GM18870 (cell line): ENCODE measurements at regions not wholly inside any gene's neighbourhood (a gene's known extent, or its start where the extent isn't known, plus 50 kb on each side); places are given as distances from the start of the nearest gene placed in this dataset.
"Not testable (repeated sequence)": the region's sequence is repeated elsewhere in the genome, so short reads cannot be mapped to it uniquely, and the experiment has no call there.

ENCODE experiments used
- ATAC-seq: cut with Tn5 transposase; IDR thresholded peaks from one replicate; pipeline ENCODE4 v1.9.1; 2021; ENCODE audit warnings: moderate library complexity; ENCODE audit not compliant: unreplicated experiment

DNA sequence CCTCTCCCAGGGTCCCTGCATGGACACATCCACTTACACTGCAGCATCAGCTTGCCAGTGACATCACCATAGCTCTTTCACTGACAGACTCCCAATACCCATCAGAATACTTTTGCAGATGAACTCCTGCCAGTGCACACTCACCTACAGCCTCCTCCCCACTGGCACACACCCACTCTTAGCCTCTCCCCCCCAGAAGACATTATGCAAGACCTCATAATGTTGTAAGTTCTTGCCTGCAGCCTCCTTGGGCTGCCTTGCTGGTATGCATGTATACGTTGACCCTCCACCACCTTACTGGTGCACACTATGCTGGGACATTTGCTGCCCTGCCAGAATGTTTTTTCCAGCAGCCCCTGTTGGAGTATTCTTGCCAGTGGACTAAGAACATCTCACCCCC, 324.2 kb downstream of the AEBP2 start:
- ATAC-seq = no peak

DNA sequence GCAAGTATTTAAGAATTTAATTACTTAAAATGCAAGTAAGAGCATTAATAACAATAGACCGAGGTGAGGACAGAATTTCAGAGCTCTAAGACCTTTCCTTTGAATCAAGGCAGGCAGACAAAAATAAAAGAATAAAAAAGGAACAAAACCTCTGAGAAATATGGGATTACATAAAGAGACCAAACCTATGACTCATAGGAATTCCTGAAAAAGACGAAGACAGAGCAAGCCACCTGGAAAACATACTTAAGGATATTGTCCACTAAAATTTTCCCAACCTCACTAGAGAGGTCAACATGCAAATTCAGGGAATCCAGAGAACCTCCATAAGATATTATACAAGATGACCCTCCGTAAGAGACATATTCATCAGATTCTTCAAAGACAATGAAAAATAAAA, 325.1 kb downstream of the AEBP2 start:
- no peak for ATAC-seq

DNA sequence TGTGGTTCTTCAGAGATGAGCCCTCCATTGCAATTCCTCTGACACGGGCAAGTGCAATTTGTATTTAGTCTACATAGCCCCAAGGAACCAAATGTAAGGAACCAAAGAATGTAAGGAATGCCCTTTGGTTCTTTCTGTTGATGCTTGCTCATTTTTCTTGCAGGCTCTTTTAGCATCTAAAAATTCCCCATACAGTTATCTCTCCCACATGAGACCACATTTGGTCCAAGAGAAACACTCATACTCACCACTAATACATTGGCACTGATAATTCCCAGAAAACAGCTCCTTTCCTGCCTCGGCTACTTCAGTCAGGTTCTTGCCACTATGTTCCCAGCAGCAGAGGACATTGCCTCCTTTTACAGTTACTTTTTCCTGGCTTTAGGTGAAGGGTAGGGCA, 332.6 kb downstream of the AEBP2 start:
- no peak for ATAC-seq

DNA sequence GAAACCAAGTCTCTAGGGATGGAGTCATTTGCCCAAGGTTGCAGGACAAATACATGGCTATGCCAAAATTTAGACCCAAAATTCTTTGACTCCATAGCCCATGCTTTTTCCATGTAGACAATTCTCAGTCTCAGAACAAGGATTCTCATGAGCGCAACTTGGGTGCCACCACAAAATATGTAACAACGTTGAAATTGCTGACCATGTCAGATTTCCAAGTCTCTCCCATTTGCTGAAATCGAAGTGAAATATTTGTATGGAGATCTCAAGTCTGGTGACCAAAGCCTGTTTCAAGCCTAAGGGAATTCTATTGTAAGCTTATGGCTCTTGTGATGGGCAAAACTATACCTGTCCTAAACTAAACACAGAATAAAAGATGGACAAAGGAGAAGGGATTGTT, 333.5 kb downstream of the AEBP2 start:
- ATAC-seq = no peak

DNA sequence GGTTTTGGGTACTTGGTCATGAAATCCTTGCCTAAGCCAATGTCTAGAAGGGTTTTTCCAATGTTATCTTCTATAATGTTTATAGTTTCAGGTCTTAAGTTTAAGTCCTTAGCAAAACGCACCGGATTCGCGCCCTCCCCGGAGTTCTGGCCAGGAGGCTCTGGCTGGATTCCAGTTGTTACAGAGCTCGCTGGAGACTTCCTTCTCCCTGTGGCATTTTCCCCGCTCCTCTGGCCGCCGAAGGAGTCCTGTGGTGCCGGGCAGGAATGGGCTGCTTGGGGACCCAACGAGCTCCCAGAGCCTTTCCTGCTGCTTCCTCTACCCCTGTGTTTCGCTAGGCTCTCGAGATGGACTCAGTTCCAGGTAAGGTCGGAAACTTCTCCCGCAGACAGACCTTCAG, 335.9 kb downstream of the AEBP2 start:
- no peak for ATAC-seq

DNA sequence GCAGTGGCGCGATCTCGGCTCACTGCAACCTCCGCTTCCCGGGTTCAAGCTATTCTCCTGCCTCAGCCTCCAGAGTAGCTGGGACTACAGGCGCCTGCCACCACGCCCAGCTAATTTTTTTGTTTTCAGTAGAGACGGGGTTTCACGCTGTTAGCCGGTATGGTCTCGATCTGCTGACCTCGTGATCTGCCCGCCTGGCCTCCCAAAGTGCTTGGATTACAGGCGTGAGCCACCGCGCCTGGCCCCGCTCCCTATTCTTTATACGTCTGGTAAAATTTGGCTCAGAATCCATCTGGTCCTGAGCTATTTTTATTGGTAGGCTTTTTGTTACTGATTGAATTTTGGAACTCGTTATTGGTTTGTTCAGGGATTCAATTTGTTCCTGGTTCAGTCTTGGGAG, 336.7 kb downstream of the AEBP2 start:
- ATAC-seq = not testable (repeated sequence)

DNA sequence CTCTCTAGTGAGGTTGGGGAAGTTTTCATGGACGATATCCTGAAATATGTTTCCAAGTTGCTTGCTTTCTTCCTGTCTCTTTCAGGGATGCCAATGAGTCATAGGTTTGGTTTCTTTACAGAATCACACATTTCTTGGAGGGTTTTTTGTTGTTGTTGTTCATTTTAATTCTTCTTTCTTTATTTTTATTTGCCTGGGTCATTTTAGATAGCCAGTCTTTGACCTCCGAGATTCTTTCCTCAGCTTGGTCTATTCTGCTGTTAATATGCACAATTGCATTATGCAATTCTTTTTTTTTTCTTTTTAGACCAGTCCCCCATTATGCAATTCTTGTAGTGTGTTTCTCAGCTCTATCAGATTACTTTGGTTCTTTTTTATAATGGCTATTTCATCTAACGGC, 338.9 kb downstream of the AEBP2 start:
- no peak for ATAC-seq

DNA sequence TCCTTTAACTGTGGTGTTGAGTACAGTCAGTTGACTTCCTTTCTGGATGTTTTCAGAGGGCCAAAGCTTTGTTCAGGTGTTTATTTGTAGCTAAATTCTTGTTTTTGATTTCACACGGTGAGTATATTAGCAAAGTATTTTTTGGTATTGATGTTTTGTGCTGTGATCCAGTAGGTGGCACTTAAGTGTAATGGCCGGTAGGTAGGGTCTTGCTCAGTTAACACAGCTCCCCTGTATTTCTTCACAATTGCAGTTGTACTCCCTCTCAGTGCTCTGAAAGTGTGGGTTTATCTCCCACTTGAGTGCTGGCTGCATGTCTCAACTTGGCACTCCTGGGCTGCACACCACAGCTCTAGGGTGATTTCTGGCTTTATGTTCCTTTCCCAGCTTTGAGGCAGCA, 339.5 kb downstream of the AEBP2 start:
- no peak for ATAC-seq

DNA sequence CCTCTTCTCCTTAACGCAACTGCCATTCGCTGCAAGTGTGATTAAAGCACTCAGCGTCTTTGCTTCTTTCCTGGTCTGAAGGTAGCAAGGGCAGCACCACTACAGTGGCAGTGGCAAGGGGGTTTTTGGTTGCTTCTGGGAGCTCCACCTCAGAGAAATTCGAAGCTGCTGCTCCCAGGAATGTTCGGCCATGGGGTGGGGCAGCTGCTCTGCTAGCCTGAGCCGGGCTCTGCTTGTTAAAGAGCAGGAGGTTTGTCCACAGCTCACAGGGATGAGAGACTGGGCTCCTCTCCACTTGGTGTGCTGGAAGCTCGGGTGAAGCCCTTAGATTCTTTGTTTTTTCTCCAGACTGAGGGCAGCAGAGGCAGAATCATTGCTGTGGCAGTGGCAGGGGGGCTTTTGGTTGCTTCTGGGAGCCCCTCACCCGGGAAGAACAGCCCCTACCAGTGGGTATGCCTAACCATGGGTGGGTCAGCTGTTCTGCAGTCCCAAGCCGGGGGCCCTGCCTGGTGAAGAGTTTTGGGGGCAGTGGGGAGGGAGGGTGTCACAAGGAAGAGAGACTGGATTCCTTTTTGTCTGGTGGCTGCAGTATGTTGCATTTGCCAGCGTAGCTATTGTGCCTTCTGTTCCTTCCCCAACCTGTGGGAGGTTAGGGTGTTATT, 340.2 kb downstream of the AEBP2 start:
- no peak for ATAC-seq

DNA sequence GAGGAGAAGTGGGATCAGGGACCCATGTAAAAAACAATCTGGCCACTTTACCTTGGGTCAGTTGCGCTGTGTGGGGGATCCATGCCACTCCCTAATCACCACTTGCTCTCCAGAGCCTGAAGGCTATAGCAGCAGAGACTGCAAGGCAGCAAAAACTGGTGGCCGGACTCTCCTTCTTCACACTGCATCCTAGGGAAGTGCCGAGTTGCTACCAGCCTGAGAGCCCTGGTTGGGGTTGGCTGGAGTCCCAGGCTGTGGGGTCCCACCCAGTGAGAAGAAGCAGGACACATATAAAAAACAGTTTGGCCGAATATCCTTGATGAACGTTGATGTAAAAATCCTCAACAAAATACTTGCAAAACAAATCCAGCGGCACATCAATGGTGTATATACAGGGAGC, 341.2 kb downstream of the AEBP2 start:
- no peak for ATAC-seq

DNA sequence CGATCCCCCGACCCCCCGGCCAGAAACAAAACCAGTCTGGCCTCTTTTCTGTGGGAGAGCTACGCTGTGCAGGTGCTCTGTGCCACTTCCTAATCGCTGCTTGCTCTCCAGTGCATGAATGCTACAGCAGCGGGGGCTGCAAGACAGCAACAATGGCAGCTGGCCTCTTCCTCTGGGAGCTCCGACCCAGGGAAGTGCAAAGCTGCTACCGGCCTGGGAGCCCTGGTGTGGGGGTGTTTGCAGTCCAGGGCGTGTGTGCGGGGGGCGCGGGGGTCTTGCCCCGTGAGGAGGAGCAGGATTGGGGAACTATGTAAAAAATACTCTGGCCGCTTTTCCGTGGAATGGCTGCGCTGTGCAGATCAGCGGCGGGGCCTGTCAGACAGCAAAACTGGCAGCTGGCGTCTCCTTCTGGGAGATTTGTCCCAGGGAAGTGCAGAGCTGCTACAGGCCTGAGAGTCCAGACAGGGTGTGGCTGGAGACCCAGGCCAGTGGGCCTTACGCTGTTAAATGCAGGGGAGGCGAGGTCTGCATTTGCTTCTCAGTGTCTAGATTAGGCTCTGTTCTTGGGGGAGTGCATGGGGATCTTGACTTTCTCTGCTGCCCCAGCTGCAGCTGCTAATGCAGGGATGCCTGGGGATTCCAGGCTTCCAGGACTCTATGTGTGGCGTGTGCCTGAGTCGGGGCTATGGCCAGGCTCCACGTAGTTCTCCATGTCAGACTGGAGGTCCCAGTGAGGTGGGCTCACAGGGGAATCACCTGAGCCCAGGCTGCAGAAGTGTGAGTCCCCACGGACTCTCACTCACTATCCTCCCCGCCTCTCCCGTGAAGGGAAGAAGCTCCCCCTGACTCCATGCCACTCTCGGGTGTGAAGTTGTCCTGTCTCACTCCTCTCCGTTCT, 344.5 kb downstream of the AEBP2 start:
- ATAC-seq = no peak

DNA sequence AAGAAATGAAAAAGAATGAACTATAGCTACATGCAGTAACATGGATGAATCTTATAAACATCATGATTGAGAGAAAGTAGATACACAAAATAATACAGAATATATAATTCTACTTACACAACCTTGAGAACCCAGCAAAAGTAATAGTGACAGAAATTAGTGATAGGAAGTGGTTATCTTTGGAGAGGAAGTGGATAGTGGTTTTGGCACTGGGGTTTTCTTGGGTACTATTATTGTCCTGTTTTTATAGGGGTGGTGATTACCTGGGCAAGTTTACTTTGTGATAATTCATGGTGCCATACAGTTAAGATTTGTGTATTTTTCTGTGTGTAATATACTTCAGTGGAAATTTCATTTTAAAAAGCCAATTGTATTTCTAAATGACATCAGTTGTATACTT, 352.7 kb downstream of the AEBP2 start:
- peak; percentile 48 for ATAC-seq

DNA sequence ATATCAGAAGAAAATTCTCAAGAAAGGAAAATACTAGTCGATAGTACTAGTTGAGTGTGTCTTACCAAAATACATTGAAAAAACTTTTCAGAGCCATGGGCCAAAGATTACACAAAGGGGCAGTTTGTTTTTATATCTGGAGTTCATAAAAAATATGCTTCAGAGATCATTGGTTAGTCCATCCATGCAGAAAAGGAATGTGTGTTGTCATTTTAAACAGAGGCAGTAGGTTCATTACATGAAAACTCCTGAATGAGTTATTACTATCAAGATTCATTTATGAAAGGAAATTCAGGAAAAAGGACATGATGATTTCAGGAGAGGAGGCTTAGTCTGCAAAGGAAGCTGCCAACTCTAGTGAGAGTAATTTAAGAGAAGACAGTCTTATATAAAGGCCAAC, 354.8 kb downstream of the AEBP2 start:
- no peak for ATAC-seq

DNA sequence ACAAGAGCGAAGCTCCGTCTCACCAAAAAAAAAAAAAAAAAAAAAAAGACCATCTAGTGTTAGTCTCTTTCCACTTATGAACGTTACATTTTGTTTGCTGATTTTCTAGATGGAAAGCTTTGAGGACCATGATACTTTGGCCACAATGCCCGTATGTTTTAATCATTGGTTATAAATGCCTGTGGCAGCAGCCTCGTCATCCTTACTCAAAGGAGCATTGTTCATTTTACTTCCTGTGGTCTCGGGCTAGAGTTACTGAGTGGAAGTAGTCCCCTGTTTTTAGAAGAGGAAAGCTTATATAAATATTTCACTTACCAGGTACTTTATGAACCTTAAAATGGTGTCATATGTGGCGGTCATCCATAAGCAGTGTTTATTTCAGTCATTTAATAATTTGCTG, 359.9 kb downstream of the AEBP2 start:
- no peak for ATAC-seq

DNA sequence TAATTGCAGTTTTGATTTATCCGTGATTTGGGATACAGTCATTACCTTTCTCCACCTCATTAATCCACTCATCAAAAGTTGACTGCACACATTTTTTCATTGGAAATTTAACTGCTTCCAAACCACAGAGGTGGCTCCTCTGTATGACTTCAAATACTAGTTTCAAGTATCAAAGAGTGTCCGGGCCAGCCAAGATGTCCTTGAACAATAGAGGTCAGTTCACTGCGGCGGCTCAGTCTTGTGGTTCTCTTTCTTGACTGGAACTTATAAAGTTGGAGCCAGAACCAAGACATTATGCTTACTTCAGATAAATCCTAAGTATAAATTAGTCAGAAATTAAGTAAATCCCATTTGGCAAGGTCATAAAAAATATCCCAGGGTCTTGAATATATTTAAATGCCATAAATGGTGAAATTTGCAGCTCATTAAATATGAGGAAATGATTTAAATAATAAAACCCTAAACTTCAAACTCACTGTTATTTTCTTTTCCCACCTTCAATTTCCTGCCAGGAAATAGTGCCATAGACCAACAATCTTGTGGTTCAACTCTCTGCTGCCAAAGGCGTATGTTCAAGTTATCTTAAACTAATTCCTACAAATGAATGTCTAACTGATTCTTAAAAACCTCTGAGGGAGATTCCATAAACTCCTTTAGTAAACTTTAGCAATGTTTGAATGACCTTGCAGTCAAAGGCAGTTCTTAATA, 360.8 kb downstream of the AEBP2 start:
- ATAC-seq = no peak

DNA sequence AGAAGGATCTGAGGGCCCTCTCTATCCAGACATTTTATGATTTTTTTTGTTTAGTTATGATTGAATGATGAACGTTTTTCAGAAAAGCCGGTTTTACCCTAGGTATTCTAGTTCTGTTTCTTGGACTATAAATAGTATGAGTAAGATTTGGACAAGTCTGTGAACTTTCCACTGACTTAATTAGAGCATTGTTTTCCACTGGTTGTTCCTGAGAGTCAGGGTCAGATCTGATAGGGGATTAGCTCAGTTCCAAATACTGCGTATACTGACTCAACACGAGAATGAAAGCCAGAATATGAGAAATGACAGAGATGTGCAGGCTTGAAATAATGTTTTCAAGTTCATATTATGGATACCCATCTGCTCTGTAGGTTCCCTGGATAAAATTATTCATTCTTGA, 361.6 kb downstream of the AEBP2 start:
- ATAC-seq = peak; percentile 95

DNA sequence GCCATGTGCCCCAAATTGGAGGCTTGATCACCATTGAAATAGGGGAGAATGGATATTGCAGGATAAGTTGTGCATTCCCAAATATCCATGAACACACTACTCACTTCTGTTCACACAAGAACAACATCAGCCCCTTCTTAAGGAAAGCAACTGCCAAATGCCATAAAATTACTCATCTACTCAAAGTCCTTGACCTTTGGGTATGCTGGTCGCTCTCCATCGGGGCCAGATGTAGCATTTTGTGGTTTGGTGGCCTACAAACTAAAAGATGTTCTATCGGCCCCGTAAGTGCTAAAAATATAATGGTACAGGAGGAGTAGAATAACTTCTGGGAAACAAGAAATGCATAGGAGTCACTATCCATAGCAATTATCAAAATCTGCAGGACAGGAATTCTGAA, 362.6 kb downstream of the AEBP2 start:
- no peak for ATAC-seq

DNA sequence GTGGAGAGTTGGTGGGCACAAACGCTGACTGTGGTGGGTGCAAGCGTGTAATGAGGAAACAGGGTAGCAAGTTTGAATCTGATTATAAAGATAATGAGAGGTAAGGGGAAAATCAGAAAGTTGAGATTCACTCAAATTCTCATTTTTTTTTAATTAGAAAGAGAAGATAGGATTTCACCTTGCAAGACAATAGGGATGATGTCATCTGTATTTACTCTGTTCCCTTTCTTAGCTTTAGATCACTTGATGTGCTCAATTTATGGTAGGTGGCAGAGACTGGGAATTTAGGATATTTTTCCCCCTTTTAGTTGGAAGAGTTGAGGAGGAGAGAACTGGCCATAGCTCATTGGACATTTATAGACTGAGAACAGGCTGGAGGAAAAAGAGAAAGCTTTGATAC, 363.6 kb downstream of the AEBP2 start:
- no peak for ATAC-seq

DNA sequence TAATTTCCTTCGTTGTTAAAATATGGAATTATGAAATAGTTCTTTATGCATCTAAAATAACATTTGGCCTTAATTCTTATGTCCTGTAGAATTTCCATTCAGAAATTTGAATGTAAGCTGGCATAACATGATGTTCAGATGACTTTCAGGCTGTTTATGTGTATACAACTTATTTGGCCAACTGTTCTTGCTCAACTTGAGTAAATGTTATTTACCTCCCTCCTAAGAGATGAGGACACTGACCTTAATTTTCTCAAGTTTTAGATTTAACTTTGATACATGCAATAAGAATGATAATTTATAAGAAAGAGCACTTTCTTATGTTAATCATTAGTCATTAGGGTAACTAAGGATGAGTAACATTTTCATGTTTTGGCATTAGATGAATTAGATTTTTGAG, 365.4 kb downstream of the AEBP2 start:
- no peak for ATAC-seq

DNA sequence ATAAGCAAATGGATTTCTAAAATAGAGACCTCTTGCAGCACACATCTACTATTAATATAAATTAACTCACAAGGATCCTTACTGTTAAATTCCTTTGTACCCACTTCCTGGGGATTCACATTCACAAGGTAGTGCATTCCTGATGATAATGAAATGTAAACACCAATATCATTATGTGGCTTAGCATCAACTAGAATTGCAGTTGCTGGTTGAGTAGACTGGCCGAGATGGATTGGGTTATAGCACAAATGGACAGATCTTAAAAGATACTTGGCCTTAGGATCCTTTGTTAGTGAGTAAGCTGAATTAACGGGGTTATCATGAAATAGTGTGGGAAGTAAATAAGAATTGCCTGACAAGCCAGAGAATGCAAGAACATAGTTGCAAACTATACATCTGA, 369.1 kb downstream of the AEBP2 start:
- no peak for ATAC-seq

DNA sequence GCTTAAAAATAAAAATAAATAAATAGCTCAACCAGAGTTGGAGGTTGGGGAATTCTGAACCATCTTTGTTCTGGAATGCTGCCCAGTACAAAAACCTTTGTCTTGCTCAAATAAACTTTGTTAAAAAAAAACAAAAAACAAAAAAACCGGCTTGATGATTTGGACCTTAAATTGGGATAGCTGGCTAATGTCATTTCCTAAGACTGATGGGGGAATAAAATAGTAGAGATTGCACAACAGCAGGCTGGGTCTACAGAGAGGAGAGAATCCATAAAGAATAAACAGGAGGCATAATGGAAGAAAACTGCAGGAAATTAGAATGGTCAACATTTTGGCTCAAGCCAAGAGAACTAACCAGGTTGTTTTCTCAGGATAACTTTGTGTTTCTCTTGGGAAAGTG, 370.9 kb downstream of the AEBP2 start:
- no peak for ATAC-seq

DNA sequence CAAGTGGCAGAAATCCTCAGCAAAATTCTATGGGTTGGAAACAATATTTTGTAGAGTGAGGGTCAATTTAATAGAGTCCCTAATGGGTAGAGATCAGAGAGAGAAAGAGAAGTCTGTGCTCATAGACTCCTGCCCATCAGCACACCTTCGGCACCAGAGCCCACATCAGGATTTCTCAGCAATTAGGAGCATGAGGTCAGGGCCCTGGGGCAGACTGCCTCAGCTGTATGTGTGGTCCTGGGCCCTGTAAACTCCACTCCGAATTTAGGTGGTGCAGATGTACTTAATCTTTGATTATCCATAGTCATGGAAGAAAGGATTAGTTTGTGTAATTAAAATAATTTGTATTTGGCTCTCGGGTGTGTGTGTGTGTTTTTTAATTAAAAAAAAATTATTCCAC, 372.6 kb downstream of the AEBP2 start:
- ATAC-seq = no peak
